SK-N-SH (cell line): ENCODE measurements at regions not wholly inside any gene's neighbourhood (a gene's known extent, or its start where the extent isn't known, plus 50 kb on each side); places are given as distances from the start of the nearest gene placed in this dataset.

ENCODE experiments used
- CHD2 ChIP-seq: fragments of 150-350 bp; IDR thresholded peaks from 2 replicates; pipeline ENCODE4 v1.6.1; 2018; ENCODE audit warnings: low read length; ENCODE audit not compliant: partially characterized antibody
- CTCF ChIP-seq: fragments of 200-600 bp; sonication (generic); IDR thresholded peaks from 2 replicates; pipeline ENCODE4 v1.6.1; 2017; ENCODE audit warnings: antibody characterized with exemption, mild to moderate bottlenecking, moderate library complexity
- EZH2phosphoT487 ChIP-seq: fragments of 200-600 bp; sonication (generic); IDR thresholded peaks from 2 replicates; pipeline ENCODE4 v1.6.1; 2017; ENCODE audit warnings: low read depth, mixed run types, mild to moderate bottlenecking, antibody characterized with exemption, moderate library complexity, borderline replicate concordance
- REST ChIP-seq: IDR thresholded peaks from 2 replicates; pipeline ENCODE4 v1.6.1; 2012; ENCODE audit warnings: mild to moderate bottlenecking, low read depth, low read length, moderate library complexity

- no peak for TF ChIP-seq CTCF
- TF ChIP-seq EZH2phosphoT487 = no peak
- no peak for TF ChIP-seq REST
- TF ChIP-seq CHD2 = no peak
These were observed 379.5 kb downstream of the ZNF516 start for GRCh38 chr18:76115580-76115979.
